Non-pigmented ciliary epithelial cell (primary cell): ENCODE measurements at regions not wholly inside any gene's neighbourhood (a gene's known extent, or its start where the extent isn't known, plus 50 kb on each side); places are given as distances from the start of the nearest gene placed in this dataset.
"Not testable (repeated sequence)": the region's sequence is repeated elsewhere in the genome, so short reads cannot be mapped to it uniquely, and the experiment has no call there.

ENCODE experiments used
- DNase-seq: peaks from one replicate; pipeline ENCODE4 v3.0.0-alpha.2; 2010; ENCODE audit warnings: low read depth

DNA sequence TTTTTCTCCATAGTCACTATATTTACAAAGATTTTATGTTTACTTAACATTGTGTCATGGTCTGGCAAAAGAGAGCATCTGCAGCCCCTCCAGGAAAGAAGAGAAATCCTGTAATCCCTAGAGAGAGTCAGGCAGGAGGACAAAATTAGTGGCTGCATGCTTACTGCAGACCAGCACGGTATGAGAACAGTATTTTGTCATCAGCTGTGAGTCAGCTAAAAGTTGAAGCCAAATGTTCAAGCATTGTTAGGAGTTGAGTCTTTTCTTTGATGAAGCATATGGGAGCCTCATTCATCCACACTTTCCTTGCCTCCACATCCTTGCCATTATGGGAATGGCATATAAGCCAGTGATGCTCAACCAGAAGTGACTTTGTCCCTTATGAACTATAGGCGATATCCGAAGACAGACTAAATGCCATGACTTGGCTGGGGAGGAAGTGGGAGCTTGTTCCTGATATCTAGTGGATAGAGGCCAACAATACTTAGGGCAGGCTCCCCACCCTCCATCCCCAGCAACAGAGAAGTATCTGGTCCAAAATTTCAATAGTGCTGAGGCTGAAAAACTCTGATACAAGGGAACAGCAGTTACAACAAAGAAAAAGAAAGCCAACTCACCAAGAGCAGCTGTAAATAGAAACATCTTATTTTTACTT is 112.0 kb upstream of the OR5AK2 start:
- DNase-seq = no peak

- no peak for DNase-seq
Measured at GRCh38 chr11:56855217-56855616, 106.7 kb upstream of the OR9G4 start.

DNA sequence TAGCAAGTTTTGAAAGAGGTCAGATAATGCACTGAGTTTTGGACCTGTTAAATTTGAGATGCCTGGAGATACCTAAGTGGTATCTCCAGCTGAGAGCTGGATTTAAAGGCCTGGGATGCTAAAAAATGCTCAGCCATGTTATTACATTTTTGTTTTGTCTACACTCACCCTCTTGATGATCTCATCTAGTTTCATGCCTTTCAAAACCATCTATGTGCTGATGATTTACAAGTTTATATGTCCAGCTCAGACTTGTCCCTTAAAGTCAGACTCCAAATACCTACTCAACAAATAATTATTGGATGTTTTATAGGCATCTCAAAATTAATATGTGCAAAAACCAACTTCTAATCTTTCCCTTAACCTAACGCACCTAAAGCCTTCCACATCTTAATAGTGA is 103.6 kb upstream of the OR9G4 start:
- DNase-seq = no peak

- no peak for DNase-seq
Measured at GRCh38 chr11:56849852-56850251, 101.4 kb upstream of the OR9G4 start.

- no peak for DNase-seq
Measured at GRCh38 chr11:56849250-56849649, 100.8 kb upstream of the OR9G4 start.

DNA sequence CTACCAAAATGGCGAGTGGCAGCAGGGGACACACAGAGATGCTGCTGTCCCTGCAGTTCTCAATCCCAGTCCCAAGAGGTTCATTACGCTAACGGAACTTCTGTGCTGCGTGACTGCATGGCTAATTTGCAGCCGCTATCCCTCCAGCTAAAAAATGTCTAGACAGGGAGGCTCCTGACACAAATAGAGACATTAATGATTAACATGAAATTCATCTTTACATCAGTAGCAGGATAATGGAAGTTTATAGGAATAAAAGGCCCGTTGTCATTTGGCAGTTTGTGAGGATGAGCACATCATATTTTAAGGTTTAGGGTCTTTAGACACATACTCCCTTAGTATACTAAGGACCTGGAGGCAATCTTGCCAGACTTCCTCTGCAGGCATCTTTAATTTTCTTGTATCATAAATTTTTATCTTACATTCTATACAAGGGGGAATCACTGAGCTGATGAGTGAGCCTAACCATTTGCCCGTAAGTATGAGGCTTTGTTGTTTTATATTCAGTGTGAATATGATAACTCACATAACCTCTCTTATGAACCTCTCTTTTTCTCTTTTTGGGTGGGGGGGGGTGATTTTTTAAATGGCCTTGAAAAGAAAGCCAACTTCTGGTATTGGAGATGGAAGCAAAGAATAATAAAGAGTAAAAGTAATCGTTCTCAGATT is 99.8 kb upstream of the OR9G4 start:
- DNase-seq = no peak

- DNase-seq = no peak
Measured at GRCh38 chr11:56846631-56847576, 98.4 kb upstream of the OR9G4 start.

DNA sequence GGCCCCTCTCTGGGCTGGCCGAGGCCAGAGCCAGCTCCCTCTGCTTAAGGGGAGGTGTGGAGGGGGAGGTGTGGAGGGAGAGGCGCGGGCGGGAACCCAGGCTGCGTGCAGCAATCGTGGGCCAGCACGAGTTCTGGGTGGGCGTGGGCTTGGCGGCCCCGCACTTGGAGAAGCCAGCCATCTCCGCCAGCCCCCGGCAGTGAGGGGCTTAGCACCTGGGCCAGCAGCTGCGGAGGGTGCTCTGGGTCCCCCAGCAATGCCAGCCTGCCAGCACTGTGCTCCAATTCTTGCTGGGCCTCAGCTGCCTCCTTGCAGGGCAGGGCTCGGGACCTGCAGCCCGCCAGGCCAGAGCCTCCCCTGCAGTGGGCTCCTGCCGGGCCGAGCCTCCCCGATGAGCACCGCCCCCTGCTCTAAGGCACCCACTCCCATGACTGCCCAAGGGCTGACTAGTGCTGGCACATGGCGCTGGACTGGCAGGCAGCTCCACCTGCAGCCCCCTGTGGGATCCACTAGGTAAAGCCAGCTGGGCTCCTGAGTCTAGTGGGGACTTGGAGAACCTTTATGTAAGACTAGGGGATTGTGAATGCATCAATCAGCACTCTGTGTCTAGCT is 96.7 kb upstream of the OR9G4 start:
- no peak for DNase-seq

DNA sequence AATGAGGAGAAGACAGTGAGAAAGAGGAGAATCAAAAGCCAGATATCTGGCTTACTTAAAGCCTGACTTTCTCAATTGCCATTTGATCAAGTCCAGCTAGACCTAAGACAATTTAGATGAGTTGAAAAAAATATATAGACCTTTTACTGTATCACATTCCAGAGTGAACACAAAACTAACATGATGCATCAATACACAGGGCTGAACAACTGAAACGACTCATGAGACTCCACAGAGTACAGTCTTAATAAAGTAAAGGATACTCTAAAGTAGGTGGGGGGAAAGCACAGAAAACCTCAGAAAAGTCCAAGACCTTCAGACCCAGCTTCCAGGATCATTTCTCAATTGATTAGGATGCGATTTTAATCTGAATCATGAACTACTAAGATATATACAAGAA is 95.3 kb upstream of the OR9G4 start:
- DNase-seq = no peak

DNA sequence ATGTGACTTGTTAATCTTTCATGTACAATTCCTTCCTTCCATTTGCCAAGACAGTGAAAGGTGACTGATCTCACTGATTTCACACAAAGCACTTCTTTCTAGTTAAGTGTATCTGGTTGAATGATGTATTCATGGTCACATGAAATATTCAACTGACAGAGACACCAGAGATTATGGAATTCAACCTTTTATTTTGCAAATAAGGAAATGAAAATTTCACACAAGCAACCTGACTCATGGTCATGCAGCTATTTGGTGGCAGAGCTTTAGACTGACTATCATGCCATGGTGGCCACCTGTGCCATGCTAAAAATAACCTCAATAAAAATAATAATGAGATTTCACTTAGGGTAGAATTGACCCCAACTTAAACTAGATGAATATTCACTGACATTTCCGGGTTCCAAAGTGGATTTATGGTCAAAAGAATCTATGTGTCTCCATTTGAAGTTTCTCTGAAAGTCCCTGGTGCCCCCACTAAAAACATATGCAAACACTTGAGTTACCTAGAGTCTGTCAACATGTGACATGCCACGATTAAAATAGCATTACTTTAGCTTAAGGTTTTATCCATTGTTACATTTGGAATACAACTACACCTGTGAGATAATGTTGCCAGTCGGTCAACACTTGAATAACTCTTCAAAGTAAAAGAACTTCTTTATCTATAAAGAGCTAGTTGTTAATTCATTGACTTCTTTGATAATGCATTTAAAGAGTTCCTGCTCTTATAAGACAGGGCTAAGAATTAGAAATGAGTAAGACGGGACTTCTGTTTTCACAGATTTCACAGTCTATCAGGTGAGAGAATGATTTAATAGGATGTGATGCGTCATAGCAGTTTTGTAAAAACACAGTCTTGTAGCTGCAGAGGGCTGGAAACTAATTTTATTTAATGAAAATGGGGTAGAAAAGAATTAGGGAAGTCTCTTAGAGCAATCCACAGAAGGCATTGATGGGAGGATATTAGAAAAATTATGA is 94.6 kb upstream of the OR9G4 start:
- no peak for DNase-seq

- DNase-seq = peak; percentile 8
Measured at GRCh38 chr11:56841210-56841810, 92.8 kb upstream of the OR9G4 start.

GRCh38 chr11:56827357-56827756 is 78.9 kb upstream of the OR9G4 start:
- DNase-seq = not testable (repeated sequence)

DNA sequence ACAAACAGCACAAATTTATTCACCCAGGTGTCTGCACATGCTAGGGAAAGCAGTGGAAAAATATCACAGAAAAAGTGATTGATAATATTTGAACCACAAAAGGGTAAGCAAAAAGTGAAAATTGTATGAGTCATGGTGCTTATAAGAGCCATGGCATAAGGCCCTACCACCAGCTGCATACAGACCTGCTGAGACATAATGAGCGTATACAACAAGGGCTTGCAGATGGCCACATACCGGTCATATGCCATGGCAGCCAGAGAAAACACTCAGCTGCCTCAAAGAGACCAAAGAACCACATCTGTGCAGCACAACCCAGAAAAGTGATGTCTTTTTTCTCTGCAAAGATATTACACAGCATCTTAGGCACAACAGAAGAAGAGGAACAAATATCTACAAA is 71.4 kb upstream of the OR9G4 start:
- no peak for DNase-seq

- no peak for DNase-seq
Measured at GRCh38 chr11:56817661-56818060, 69.2 kb upstream of the OR9G4 start.

GRCh38 chr11:56816259-56816658 is 67.8 kb upstream of the OR9G4 start:
- DNase-seq = no peak

- DNase-seq = no peak
Measured at GRCh38 chr11:56808326-56808725, 59.8 kb upstream of the OR9G4 start.

- DNase-seq = no peak
Measured at GRCh38 chr11:56799691-56800210, 51.3 kb upstream of the OR9G4 start.
